Dermis microvascular lymphatic vessel endothelial cell (primary cell): ENCODE measurements at regions not wholly inside any gene's neighbourhood (a gene's known extent, or its start where the extent isn't known, plus 50 kb on each side); places are given as distances from the start of the nearest gene placed in this dataset.
"Not testable (repeated sequence)": the region's sequence is repeated elsewhere in the genome, so short reads cannot be mapped to it uniquely, and the experiment has no call there.

Source experiments
- DNase-seq, 2 donors: peaks; one replicate each; pipeline versions ENCODE4 v3.0.0 to v3.0.0-alpha.2; 2010; ENCODE audit warnings: low read depth in 2 of 2

GRCh38 chr9:40097992-40098391 lies 742.5 kb downstream of the SPATA31A1 start:
- DNase-seq = peak in 1 of 2 donors; percentile 15

- DNase-seq = peak; percentile 28 to 67
Measured at GRCh38 chr9:40106003-40106782, 750.7 kb downstream of the SPATA31A1 start.

- not testable (repeated sequence) for DNase-seq
Measured at GRCh38 chr9:40106783-40107248, 751.3 kb downstream of the SPATA31A1 start.

- not testable (repeated sequence) for DNase-seq
Measured at GRCh38 chr9:40107251-40107650, 751.8 kb downstream of the SPATA31A1 start.

DNA sequence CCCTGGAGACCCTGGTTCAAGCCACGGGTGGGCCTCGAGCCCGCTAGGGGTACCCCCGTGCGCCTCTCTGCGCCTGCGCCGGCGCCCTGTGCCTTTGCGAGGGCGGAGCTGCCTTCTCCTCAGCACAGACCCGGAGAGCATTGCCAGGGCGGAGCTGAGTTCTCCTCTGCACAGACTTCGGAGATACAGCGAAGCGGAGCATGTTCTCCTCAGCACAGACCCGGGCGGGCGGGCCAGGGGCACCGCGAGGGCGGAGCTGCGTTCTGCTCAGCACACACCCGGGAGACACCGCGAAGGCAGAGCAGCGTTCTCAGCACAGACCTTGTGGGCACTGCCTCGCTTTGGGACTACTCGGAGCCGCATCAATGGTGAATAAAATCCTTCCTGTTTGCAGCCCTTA lies 753.0 kb downstream of the SPATA31A1 start:
- not testable (repeated sequence) for DNase-seq

- not testable (repeated sequence) for DNase-seq
Measured at GRCh38 chr9:40110751-40111150, 755.3 kb downstream of the SPATA31A1 start.

GRCh38 chr9:40111571-40111970 lies 756.1 kb downstream of the SPATA31A1 start:
- not testable (repeated sequence) for DNase-seq

DNA sequence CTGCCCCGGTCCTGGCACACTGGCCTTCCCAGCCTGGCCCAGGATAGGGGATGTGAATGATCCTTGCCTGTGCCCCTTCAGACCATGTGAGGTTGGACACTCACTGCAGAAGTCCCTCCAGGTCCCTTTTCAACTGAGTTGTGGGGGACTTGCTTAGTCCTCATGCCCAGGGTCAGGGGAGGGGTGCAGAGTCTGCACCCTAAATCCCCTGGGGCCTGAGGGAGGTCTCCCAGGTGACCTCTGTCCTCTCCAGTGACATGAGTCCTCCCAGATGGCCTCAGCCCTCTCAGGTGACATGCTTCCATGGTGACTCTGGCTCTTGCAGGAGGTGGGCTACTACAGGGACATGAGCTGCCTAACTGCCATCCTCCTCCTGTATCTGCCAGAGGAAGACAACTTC lies 775.1 kb downstream of the SPATA31A1 start:
- not testable (repeated sequence) for DNase-seq

DNA sequence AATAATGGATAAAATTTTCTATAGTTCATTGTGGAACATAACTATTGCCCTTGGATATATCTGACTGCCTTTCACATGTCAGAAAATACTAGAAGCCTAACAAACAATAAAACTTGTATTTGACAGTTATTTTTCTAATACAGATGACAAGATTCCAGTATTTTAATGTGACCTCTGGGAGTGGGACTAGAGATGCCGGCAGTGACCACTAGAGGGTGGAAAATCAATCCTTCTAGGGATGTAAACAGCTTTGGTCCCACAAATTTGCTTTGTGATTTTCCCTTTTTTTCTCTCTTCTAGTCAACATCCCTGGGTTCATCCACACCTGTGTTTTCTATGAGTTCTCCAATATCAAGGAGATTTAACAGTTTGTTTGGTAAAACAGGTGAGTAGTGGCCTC lies 813.7 kb downstream of the SPATA31A1 start:
- not testable (repeated sequence) for DNase-seq

DNA sequence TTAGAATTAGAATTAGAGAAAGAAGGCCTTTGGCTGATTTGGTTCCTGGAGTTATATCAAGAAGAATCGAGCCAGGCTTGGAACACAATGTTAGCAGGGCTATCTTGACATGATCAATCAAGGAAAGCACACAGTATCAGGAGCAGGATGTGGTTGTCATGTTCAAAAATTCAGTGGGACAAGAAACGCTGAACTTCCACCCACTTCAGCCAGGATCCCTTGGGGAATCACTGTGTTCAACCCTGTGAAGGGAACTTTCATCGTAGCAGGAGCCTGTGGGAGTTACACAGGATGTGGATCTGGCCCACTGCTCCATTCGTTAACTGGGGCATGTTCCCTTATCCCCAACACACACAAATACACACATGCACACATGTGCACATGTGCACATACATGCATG lies 817.8 kb downstream of the SPATA31A1 start:
- not testable (repeated sequence) for DNase-seq

GRCh38 chr9:40174035-40174434 lies 818.6 kb downstream of the SPATA31A1 start:
- not testable (repeated sequence) for DNase-seq

- peak in 1 of 2 donors; percentile 9 for DNase-seq
Measured at GRCh38 chr9:40177403-40177802, 821.9 kb downstream of the SPATA31A1 start.

DNA sequence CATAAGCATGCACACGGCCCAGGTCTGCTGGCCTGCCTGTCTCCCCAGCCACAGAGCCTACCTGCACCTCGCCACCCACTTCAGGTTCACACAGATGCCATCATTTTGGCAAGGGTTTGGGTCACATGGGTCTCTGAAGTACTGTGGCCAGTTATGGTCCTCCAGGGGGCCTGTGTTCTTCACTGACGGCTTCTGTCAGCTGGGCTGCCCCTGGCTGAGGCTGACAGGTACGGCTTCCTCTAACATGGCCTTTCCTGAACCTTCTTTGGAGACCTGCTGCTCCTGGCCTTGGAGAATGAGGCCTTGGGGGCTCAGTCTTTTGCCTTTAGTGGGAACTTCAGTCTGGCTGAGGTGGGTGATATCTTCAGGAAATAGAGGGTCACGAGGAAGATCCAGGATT lies 835.9 kb downstream of the SPATA31A1 start:
- DNase-seq = not testable (repeated sequence)

GRCh38 chr9:40192162-40192561 lies 836.7 kb downstream of the SPATA31A1 start:
- not testable (repeated sequence) for DNase-seq

DNA sequence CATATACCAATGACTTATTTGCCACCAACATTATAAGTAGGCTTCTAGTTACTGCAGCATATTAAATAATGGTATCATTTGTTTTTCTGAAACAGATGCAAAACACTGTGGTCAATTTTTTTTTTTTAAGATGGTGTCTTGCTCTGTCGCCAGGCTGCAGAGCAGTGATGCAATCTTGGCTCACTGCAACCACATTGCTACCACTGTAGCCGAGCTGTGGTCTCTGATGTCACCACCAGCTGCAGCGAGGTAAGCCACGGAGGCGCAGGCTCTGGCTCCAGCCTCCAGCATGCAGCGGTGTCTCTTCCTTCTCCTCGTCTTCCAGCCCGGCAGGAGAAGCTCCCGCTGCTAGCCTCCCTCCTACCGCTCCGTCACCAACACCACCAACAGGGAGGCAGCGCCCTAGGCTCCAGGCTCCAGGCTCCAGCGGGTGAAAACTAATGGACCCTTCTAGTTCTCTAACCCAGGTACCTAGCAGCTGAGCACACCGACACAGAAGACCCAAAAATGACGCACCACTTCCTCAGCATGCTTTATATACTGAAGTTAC lies 840.8 kb downstream of the SPATA31A1 start:
- not testable (repeated sequence) for DNase-seq

GRCh38 chr9:40196803-40197202 lies 841.3 kb downstream of the SPATA31A1 start:
- not testable (repeated sequence) for DNase-seq

- DNase-seq = not testable (repeated sequence)
Measured at GRCh38 chr9:40221596-40222233, 866.2 kb downstream of the SPATA31A1 start.

GRCh38 chr9:40222617-40223200 lies 867.2 kb downstream of the SPATA31A1 start:
- not testable (repeated sequence) for DNase-seq

- not testable (repeated sequence) for DNase-seq
Measured at GRCh38 chr9:40223353-40223752, 867.9 kb downstream of the SPATA31A1 start.
